BE2C (cell line): ENCODE measurements at regions not wholly inside any gene's neighbourhood (a gene's known extent, or its start where the extent isn't known, plus 50 kb on each side); places are given as distances from the start of the nearest gene placed in this dataset.

Experiments used
- DNase-seq: peaks from one replicate; pipeline ENCODE4 v3.0.0-alpha.2; 2020
- H3K27me3 ChIP-seq: fragments of 250-450 bp; sonication (Bioruptor Pico); 2 replicates; pipeline ENCODE4 v1.5.1; 2020; ENCODE audit warnings: mild to moderate bottlenecking
- H3K36me3 ChIP-seq: fragments of 250-450 bp; sonication (Bioruptor Pico); 2 replicates; pipeline ENCODE4 v1.5.1; 2020; ENCODE audit warnings: mild to moderate bottlenecking
- H3K4me1 ChIP-seq: fragments of 250-450 bp; sonication (Bioruptor Pico); 2 replicates; pipeline ENCODE4 v1.5.1; 2020
- H3K4me3 ChIP-seq: 2 replicates; pipeline ENCODE4 v1.5.1; 2011; ENCODE audit warnings: low read depth, low read length
- H3K9me3 ChIP-seq: fragments of 250-450 bp; sonication (Bioruptor Pico); 2 replicates; pipeline ENCODE4 v1.5.1; 2020
- CTCF ChIP-seq: IDR thresholded peaks from 2 replicates; pipeline ENCODE4 v1.5.1; 2012; ENCODE audit warnings: mild to moderate bottlenecking, low read depth, low read length

GRCh38 chr1:222243902-222244301 is 304.0 kb downstream of the HHIPL2 start:
- no peaks in the 10 kb centered on the region for H3K4me1 ChIP-seq
- no peaks in the 10 kb centered on the region for H3K9me3 ChIP-seq
- no peak for DNase-seq
- no peak for TF ChIP-seq CTCF
- no peaks in the 10 kb centered on the region for H3K36me3 ChIP-seq
- H3K4me3 ChIP-seq, result no peak overlapping the region
- H3K27me3 ChIP-seq, result no peaks in the 10 kb centered on the region

- Histone ChIP-seq H3K9me3 (no peaks in the 10 kb centered on the region), H3K27me3 (no peaks in the 10 kb centered on the region), H3K36me3 (no peaks in the 10 kb centered on the region), H3K4me3 (no peak overlapping the region), H3K4me1 (no peaks in the 10 kb centered on the region)
- DNase-seq, result no peak
- TF ChIP-seq CTCF, result no peak
Measured at GRCh38 chr1:222242492-222242891, 305.4 kb downstream of the HHIPL2 start.

DNA sequence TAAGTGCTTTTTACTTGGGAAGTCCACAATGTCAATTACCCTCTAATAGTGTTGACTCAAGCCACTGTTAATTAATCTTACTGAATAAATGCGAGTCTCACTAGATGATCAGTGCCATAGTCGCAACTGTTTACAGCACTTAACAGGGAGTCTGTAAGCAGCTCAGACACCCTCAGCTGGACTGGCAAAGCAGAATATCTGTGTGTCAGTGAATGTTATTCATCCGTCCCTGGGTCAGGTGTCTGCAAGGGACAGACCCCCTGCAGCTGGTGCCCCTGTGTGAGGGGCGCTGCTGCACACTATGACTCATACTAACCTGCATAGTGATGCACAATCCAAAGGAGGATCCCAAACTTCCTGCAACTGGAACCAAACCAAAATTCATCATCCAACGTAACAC is 306.5 kb downstream of the HHIPL2 start:
- no peak for DNase-seq
- H3K27me3 ChIP-seq, result no peaks in the 10 kb centered on the region
- no peaks in the 10 kb centered on the region for H3K4me1 ChIP-seq
- no peak overlapping the region for H3K4me3 ChIP-seq
- no peak for TF ChIP-seq CTCF
- H3K9me3 ChIP-seq, result no peaks in the 10 kb centered on the region
- no peaks in the 10 kb centered on the region for H3K36me3 ChIP-seq

GRCh38 chr1:222240536-222241181 is 307.2 kb downstream of the HHIPL2 start:
- Histone ChIP-seq H3K4me3 (no peak overlapping the region), H3K9me3 (no peaks in the 10 kb centered on the region), H3K36me3 (no peaks in the 10 kb centered on the region), H3K27me3 (no peaks in the 10 kb centered on the region), H3K4me1 (no peaks in the 10 kb centered on the region)
- no peak for TF ChIP-seq CTCF
- no peak for DNase-seq

DNA sequence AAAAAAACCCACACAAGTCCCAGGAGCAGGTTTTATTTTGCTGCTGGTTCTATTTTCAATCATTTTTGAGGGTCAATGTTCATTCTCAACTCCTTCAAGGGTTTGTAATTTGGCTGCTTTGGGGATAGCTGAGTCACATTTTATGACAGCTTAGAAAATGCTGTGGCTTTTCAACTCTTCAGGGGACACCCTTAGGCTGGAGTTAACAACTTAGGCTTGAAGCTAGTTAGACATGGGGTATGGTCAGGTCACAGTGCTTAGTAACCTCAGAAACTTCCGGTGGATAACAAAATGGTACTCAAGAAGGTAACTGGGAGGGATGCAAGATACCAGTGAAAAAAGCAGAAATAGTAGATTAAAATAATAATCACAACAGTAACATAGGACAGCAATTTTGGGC is 308.8 kb downstream of the HHIPL2 start:
- no peaks in the 10 kb centered on the region for H3K9me3 ChIP-seq
- TF ChIP-seq CTCF, result no peak
- no peak for DNase-seq
- no peaks in the 10 kb centered on the region for H3K27me3 ChIP-seq
- no peak overlapping the region for H3K4me3 ChIP-seq
- H3K4me1 ChIP-seq, result no peaks in the 10 kb centered on the region
- H3K36me3 ChIP-seq, result no peaks in the 10 kb centered on the region

GRCh38 chr1:222234351-222234750 is 313.6 kb downstream of the HHIPL2 start:
- DNase-seq, result no peak
- Histone ChIP-seq H3K4me1 (no peaks in the 10 kb centered on the region), H3K36me3 (no peaks in the 10 kb centered on the region), H3K27me3 (no peaks in the 10 kb centered on the region; the same call in 1 of the 2 replicates), H3K9me3 (no peaks in the 10 kb centered on the region), H3K4me3 (no peak overlapping the region)
- no peak for TF ChIP-seq CTCF
